GM23338 (cell line): ENCODE measurements at regions not wholly inside any gene's neighbourhood (a gene's known extent, or its start where the extent isn't known, plus 50 kb on each side); places are given as distances from the start of the nearest gene placed in this dataset.

Experiments used
- EZH2 ChIP-seq: fragments of 200-600 bp; sonication (generic); IDR thresholded peaks from one replicate; pipeline ENCODE4 v1.8.0; 2017; ENCODE audit warnings: antibody characterized with exemption, mild to moderate bottlenecking, low read depth; ENCODE audit not compliant: unreplicated experiment
- POLR2AphosphoS5 ChIP-seq: IDR thresholded peaks from 2 replicates; pipeline ENCODE4 v1.6.1; 2016; ENCODE audit warnings: antibody characterized with exemption, low read depth
- STAT1 ChIP-seq: IDR thresholded peaks from one replicate; pipeline ENCODE4 v1.6.1; 2016; ENCODE audit warnings: antibody characterized with exemption; ENCODE audit not compliant: unreplicated experiment
- TF ChIP-seq, protein P1 (sequence below), 2 experiments: fragments of 200-600 bp in 1 of 2; sonication (generic) in 1 of 2; conservative IDR thresholded peaks; 2 replicates each; pipeline versions ENCODE4 v1.5.1 to v1.6.1; 2016 to 2017; ENCODE audit warnings: antibody characterized with exemption in 2 of 2, low read depth in 2 of 2, mild to moderate bottlenecking in 2 of 2, moderate library complexity in 1 of 2

- no peak for TF ChIP-seq STAT1
- TF ChIP-seq, protein P1, sequence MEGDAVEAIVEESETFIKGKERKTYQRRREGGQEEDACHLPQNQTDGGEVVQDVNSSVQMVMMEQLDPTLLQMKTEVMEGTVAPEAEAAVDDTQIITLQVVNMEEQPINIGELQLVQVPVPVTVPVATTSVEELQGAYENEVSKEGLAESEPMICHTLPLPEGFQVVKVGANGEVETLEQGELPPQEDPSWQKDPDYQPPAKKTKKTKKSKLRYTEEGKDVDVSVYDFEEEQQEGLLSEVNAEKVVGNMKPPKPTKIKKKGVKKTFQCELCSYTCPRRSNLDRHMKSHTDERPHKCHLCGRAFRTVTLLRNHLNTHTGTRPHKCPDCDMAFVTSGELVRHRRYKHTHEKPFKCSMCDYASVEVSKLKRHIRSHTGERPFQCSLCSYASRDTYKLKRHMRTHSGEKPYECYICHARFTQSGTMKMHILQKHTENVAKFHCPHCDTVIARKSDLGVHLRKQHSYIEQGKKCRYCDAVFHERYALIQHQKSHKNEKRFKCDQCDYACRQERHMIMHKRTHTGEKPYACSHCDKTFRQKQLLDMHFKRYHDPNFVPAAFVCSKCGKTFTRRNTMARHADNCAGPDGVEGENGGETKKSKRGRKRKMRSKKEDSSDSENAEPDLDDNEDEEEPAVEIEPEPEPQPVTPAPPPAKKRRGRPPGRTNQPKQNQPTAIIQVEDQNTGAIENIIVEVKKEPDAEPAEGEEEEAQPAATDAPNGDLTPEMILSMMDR (conservative IDR thresholded peaks at IDR 0.05; ENCODE audit: low read depth in 2 of 2) = no peak
- TF ChIP-seq POLR2AphosphoS5 = no peak
- no peak for TF ChIP-seq EZH2
Observed at GRCh38 chr1:104387716-104388508, 638.2 kb downstream of the AMY1C start.
